GM12878 (cell line): ENCODE measurements at regions not wholly inside any gene's neighbourhood (a gene's known extent, or its start where the extent isn't known, plus 50 kb on each side); places are given as distances from the start of the nearest gene placed in this dataset.

ENCODE experiments used
- ATAC-seq: fragments of 200-7000 bp; cut with Tn5 transposase; 3 replicates; pipeline ENCODE4 v1.9.1; 2020; ENCODE audit warnings: mild to moderate bottlenecking, moderate library complexity
- BruUV-seq: library from RNA; stranded (reverse); fragments of 400-500 nt; replicated peaks from 2 replicates; lab custom pipeline; 2021; lab: Mats Ljungman, UMichigan
- CTCF ChIA-PET: fragments of 300-600 bp; sonication (Branson Sonifier 250); formaldehyde crosslinking; extraction: SDS; loops from one replicate; lab custom pipeline; 2021; ENCODE audit warnings: inconsistent platforms; lab: Yijun Ruan, JAX
- POLR2A ChIA-PET: fragments of 350-600 bp; formaldehyde crosslinking; extraction: SDS; loops from one replicate; lab custom pipeline; 2021; ENCODE audit warnings: inconsistent platforms; lab: Charles Lee
- RAD21 ChIA-PET: fragments of 300-600 bp; sonication (Branson Sonifier 250); formaldehyde crosslinking; loops from one replicate; lab custom pipeline; 2023; ENCODE audit warnings: antibody characterized with exemption; ENCODE audit not compliant: unreplicated experiment; lab: Charles Lee
- SMC1A ChIA-PET: fragments of 300-600 bp; sonication (Branson Sonifier 250); formaldehyde crosslinking; loops from one replicate; lab custom pipeline; 2023; ENCODE audit not compliant: unreplicated experiment, uncharacterized antibody; lab: Charles Lee
- DNase-seq: peaks from one replicate; pipeline ENCODE4 v3.0.0-alpha.2; 2011; ENCODE audit warnings: low read depth, low spot score
- FAIRE-seq: peaks from 3 replicates; lab custom pipeline; 2011; peaks lifted over from hg19 to GRCh38; lab: Jason Lieb, UNC
- H2AFZ ChIP-seq: 2 replicates; pipeline ENCODE4 v1.6.0; 2011; ENCODE audit warnings: low read depth, low read length, control low read depth; ENCODE audit not compliant: control insufficient read depth
- H3K27ac ChIP-seq: 2 replicates; pipeline ENCODE4 v1.5.1; 2011; ENCODE audit warnings: control low read depth; ENCODE audit not compliant: control insufficient read depth, insufficient read depth
- H3K27me3 ChIP-seq, 2 experiments: replicated peaks in 1 of 2; 2 replicates each; pipeline versions ENCODE4 v1.6.0 to v1.6.1; 2011; ENCODE audit warnings: low read length in 1 of 2; ENCODE audit not compliant: control insufficient read depth in 2 of 2, insufficient read depth in 2 of 2
- H3K36me3 ChIP-seq, 2 experiments: 2 replicates each; pipeline ENCODE4 v1.5.1; 2011; ENCODE audit warnings: low read length in 1 of 2; ENCODE audit not compliant: control insufficient read depth in 2 of 2, insufficient read depth in 2 of 2
- H3K4me1 ChIP-seq: 2 replicates; pipeline ENCODE4 v1.6.1; 2011; ENCODE audit warnings: mild to moderate bottlenecking, low read length, moderate library complexity, mixed read lengths; ENCODE audit not compliant: control insufficient read depth, insufficient read depth
- H3K4me2 ChIP-seq: 2 replicates; pipeline ENCODE4 v1.6.0; 2011; ENCODE audit warnings: control low read depth; ENCODE audit not compliant: control insufficient read depth, insufficient read depth
- H3K4me3 ChIP-seq: fragments of 200-600 bp; sonication (generic); 2 replicates; pipeline ENCODE4 v1.5.1; 2016
- H3K79me2 ChIP-seq: 2 replicates; pipeline ENCODE4 v1.6.0; 2011; ENCODE audit warnings: low read length; ENCODE audit not compliant: control insufficient read depth, insufficient read depth
- H3K9ac ChIP-seq: 2 replicates; pipeline ENCODE4 v1.8.0; 2011; ENCODE audit warnings: low read length, control low read depth, mixed read lengths; ENCODE audit not compliant: control insufficient read depth, insufficient read depth
- H3K9me3 ChIP-seq: replicated peaks from 3 replicates; pipeline ENCODE4 v1.5.1; 2011; ENCODE audit warnings: mild to moderate bottlenecking, low read length; ENCODE audit not compliant: control insufficient read depth, insufficient read depth
- H4K20me1 ChIP-seq: 2 replicates; pipeline ENCODE4 v1.6.0; 2011; ENCODE audit not compliant: control insufficient read depth, insufficient read depth
- CREM ChIP-seq: IDR thresholded peaks from 2 replicates; pipeline ENCODE4 v1.6.1; 2014; ENCODE audit warnings: antibody characterized with exemption, low read depth
- EZH2 ChIP-seq: IDR thresholded peaks from 2 replicates; pipeline ENCODE4 v1.6.1; 2012; ENCODE audit warnings: low read depth, mild to moderate bottlenecking, control low read depth, inconsistent platforms, low read length, borderline replicate concordance; ENCODE audit not compliant: control insufficient read depth
- GABPA ChIP-seq: IDR thresholded peaks from 2 replicates; pipeline ENCODE4 v1.6.1; 2014; ENCODE audit warnings: antibody characterized with exemption, low read depth, mild to moderate bottlenecking, inconsistent platforms
- GATAD2B ChIP-seq: fragments of 450-650 bp; conservative IDR thresholded peaks from 2 replicates; pipeline ENCODE4 v1.6.1; 2017; ENCODE audit warnings: low read depth, mild to moderate bottlenecking, moderate library complexity
- MEF2B ChIP-seq: fragments of 450-650 bp; IDR thresholded peaks from 2 replicates; pipeline ENCODE4 v1.6.1; 2018; ENCODE audit warnings: mild to moderate bottlenecking, moderate library complexity; ENCODE audit not compliant: partially characterized antibody, poor library complexity, severe bottlenecking
- NR2C2 ChIP-seq: IDR thresholded peaks from 2 replicates; pipeline ENCODE4 v1.6.1; 2011; ENCODE audit warnings: borderline replicate concordance, low read depth; ENCODE audit not compliant: control insufficient read depth, insufficient read length
- PML ChIP-seq: IDR thresholded peaks from 2 replicates; pipeline ENCODE4 v1.6.1; 2012; ENCODE audit warnings: low read length, inconsistent platforms
- POLR2AphosphoS5 ChIP-seq: IDR thresholded peaks from 2 replicates; pipeline ENCODE4 v1.6.1; 2011; ENCODE audit warnings: mild to moderate bottlenecking, low read length, inconsistent platforms
- TAF1 ChIP-seq: IDR thresholded peaks from 2 replicates; pipeline ENCODE4 v1.6.1; 2011; ENCODE audit warnings: mild to moderate bottlenecking, low read depth, low read length, borderline replicate concordance
- ZBED1 ChIP-seq: IDR thresholded peaks from 2 replicates; pipeline ENCODE4 v1.6.1; 2016; ENCODE audit warnings: borderline replicate concordance
- WGBS: methylation state at CpG from one replicate; pipeline ENCODE4 v1.1.6; 2016; ENCODE audit warnings: low lambda C conversion rate; ENCODE audit not compliant: insufficient replicate concordance, insufficient coverage; ENCODE audit errors: missing lambda C conversion rate; 5-methylcytosine and 5-hydroxymethylcytosine counted together
- in situ Hi-C: fragments of 300-500 bp; cut with MboI; formaldehyde crosslinking; loops from 9 replicates; pipeline ENCODE4 v1.14.3; 2018; ENCODE audit warnings: mixed read lengths
- intact Hi-C: fragments of 100-400 bp; cut with micrococcal nuclease; formaldehyde crosslinking; loops from one replicate; pipeline ENCODE4 v1.14.2; 2022; ENCODE audit not compliant: unreplicated experiment
- TF ChIP-seq, protein P1 (sequence below): fragments of 450-650 bp; IDR thresholded peaks from 2 replicates; pipeline ENCODE4 v1.6.1; 2017; ENCODE audit warnings: mild to moderate bottlenecking, low read depth, inconsistent platforms; ENCODE audit not compliant: poor library complexity, severe bottlenecking
- TF ChIP-seq, protein P2 (sequence below): fragments of 450-650 bp; conservative IDR thresholded peaks from 2 replicates; pipeline ENCODE4 v1.6.1; 2017; ENCODE audit warnings: mild to moderate bottlenecking, moderate library complexity
- TF ChIP-seq, protein P3 (sequence below): IDR thresholded peaks from 2 replicates; pipeline ENCODE4 v1.6.1; 2011; ENCODE audit warnings: low read depth, low read length, improper control_type of control experiment, borderline replicate concordance
- TF ChIP-seq, protein P4 (sequence below): IDR thresholded peaks from 2 replicates; pipeline ENCODE4 v1.6.1; 2012; ENCODE audit warnings: improper control_type of control experiment, low read depth, low read length; ENCODE audit not compliant: insufficient replicate concordance

DNA sequence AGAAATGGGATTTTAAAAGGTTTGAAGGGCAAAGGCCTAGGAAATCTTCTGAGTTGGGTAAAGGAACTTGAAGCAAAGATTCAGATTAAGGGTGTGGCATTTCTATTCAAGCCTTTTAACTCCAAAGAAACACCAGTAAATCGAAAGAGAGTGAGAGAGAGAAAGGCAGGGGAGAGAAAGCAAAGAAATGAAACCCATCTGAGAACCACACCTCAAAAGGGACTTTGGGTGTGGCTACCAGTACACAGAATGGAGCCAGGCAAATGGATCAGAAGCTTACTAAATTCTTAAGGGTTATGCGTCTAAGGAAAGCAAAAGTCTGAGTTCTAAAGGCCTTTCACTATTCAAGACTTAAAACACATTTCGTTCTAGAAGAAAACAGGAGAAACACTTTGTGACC lies 277.4 kb downstream of the BCL11B start:
- no peak for FAIRE-seq
- no peaks in the 10 kb centered on the region; a peak in 1 of 4 replicates for H3K36me3 ChIP-seq
- H2AFZ ChIP-seq: no peak overlapping the region
- H3K9me3 ChIP-seq: no peaks in the 10 kb centered on the region
- POLR2A ChIA-PET: no interaction called here
- DNase-seq: no peak
- H3K79me2 ChIP-seq: no peaks in the 10 kb centered on the region
- SMC1A ChIA-PET: no interaction called here
- no peaks in the 10 kb centered on the region for H3K27me3 ChIP-seq
- CTCF ChIA-PET: no interaction called here
- no peak for ATAC-seq
- no peak overlapping the region for H3K9ac ChIP-seq
- intact Hi-C loops (no loop called here), in situ Hi-C loops (no loop called here)
- H3K27ac ChIP-seq: no peak overlapping the region
- no TSS peak for BruUV-seq
- RAD21 ChIA-PET: no interaction called here
- no peak overlapping the region for H3K4me2 ChIP-seq
- WGBS: 12% methylated on average over 3 of the region's 3 CpGs
- no peaks in the 10 kb centered on the region for H4K20me1 ChIP-seq
- no peak overlapping the region for H3K4me3 ChIP-seq
- no peaks in the 10 kb centered on the region for H3K4me1 ChIP-seq
- TF ChIP-seq ZBED1: no peak
- no peak for TF ChIP-seq EZH2
- no peak for TF ChIP-seq POLR2AphosphoS5
- TF ChIP-seq, protein P1, sequence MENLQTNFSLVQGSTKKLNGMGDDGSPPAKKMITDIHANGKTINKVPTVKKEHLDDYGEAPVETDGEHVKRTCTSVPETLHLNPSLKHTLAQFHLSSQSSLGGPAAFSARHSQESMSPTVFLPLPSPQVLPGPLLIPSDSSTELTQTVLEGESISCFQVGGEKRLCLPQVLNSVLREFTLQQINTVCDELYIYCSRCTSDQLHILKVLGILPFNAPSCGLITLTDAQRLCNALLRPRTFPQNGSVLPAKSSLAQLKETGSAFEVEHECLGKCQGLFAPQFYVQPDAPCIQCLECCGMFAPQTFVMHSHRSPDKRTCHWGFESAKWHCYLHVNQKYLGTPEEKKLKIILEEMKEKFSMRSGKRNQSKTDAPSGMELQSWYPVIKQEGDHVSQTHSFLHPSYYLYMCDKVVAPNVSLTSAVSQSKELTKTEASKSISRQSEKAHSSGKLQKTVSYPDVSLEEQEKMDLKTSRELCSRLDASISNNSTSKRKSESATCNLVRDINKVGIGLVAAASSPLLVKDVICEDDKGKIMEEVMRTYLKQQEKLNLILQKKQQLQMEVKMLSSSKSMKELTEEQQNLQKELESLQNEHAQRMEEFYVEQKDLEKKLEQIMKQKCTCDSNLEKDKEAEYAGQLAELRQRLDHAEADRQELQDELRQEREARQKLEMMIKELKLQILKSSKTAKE: no peak
- no peak for TF ChIP-seq PML
- TF ChIP-seq, protein P2, sequence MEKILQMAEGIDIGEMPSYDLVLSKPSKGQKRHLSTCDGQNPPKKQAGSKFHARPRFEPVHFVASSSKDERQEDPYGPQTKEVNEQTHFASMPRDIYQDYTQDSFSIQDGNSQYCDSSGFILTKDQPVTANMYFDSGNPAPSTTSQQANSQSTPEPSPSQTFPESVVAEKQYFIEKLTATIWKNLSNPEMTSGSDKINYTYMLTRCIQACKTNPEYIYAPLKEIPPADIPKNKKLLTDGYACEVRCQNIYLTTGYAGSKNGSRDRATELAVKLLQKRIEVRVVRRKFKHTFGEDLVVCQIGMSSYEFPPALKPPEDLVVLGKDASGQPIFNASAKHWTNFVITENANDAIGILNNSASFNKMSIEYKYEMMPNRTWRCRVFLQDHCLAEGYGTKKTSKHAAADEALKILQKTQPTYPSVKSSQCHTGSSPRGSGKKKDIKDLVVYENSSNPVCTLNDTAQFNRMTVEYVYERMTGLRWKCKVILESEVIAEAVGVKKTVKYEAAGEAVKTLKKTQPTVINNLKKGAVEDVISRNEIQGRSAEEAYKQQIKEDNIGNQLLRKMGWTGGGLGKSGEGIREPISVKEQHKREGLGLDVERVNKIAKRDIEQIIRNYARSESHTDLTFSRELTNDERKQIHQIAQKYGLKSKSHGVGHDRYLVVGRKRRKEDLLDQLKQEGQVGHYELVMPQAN: no peak
- TF ChIP-seq CREM: no peak
- TF ChIP-seq TAF1: no peak
- TF ChIP-seq GABPA: no peak
- TF ChIP-seq, protein P3, sequence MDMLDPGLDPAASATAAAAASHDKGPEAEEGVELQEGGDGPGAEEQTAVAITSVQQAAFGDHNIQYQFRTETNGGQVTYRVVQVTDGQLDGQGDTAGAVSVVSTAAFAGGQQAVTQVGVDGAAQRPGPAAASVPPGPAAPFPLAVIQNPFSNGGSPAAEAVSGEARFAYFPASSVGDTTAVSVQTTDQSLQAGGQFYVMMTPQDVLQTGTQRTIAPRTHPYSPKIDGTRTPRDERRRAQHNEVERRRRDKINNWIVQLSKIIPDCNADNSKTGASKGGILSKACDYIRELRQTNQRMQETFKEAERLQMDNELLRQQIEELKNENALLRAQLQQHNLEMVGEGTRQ: no peak
- TF ChIP-seq, protein P4, sequence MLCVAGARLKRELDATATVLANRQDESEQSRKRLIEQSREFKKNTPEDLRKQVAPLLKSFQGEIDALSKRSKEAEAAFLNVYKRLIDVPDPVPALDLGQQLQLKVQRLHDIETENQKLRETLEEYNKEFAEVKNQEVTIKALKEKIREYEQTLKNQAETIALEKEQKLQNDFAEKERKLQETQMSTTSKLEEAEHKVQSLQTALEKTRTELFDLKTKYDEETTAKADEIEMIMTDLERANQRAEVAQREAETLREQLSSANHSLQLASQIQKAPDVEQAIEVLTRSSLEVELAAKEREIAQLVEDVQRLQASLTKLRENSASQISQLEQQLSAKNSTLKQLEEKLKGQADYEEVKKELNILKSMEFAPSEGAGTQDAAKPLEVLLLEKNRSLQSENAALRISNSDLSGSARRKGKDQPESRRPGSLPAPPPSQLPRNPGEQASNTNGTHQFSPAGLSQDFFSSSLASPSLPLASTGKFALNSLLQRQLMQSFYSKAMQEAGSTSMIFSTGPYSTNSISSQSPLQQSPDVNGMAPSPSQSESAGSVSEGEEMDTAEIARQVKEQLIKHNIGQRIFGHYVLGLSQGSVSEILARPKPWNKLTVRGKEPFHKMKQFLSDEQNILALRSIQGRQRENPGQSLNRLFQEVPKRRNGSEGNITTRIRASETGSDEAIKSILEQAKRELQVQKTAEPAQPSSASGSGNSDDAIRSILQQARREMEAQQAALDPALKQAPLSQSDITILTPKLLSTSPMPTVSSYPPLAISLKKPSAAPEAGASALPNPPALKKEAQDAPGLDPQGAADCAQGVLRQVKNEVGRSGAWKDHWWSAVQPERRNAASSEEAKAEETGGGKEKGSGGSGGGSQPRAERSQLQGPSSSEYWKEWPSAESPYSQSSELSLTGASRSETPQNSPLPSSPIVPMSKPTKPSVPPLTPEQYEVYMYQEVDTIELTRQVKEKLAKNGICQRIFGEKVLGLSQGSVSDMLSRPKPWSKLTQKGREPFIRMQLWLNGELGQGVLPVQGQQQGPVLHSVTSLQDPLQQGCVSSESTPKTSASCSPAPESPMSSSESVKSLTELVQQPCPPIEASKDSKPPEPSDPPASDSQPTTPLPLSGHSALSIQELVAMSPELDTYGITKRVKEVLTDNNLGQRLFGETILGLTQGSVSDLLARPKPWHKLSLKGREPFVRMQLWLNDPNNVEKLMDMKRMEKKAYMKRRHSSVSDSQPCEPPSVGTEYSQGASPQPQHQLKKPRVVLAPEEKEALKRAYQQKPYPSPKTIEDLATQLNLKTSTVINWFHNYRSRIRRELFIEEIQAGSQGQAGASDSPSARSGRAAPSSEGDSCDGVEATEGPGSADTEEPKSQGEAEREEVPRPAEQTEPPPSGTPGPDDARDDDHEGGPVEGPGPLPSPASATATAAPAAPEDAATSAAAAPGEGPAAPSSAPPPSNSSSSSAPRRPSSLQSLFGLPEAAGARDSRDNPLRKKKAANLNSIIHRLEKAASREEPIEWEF: no peak
- TF ChIP-seq MEF2B: no peak
- no peak for TF ChIP-seq GATAD2B
- TF ChIP-seq NR2C2: no peak
